ENCODE measurements at regions not wholly inside any gene's neighbourhood (a gene's known extent, or its start where the extent isn't known, plus 50 kb on each side); places are given as distances from the start of the nearest gene placed in this dataset.

DNA sequence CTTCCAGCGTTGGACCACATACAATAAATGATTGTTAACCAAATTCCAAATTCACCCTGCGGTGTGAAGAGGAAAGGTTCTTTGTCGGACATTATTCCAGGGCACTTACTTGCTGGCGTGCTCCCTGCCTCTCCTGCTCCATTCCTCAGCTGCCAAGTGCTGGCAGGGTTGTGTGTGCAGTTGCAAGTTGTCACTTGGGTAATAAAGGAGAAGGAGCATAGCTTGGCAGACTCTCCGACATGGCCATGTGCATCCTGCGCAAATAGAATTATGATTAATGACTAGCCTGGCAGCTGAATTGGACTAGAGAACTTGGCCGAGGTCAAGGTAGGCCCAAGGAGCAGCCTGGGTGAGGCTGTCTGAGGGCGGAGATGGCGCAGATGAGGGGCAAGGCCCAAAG, 92.3 kb upstream of the ELMO1 start:
- no peaks in the 10 kb centered on the region for H3K9me3 ChIP-seq (ENCODE audit: low read depth, low read length, poor library complexity, severe bottlenecking)
- POLR2A ChIA-PET (ENCODE audit: low non-redundant PET), result no interaction called here
- no TSS peak for BruUV-seq (replicated peaks)
- H3K36me3 ChIP-seq (ENCODE audit: insufficient read depth, low read length, poor library complexity, severe bottlenecking), result no peaks in the 10 kb centered on the region
- no peak overlapping the region for H3K4me3 ChIP-seq (ENCODE audit: low read depth, low read length, poor library complexity, severe bottlenecking)
- intact Hi-C loops (cut with micrococcal nuclease; ENCODE audit: unreplicated experiment), result no loop called here
- no peak for DNase-seq (ENCODE audit: low spot score)
- TF ChIP-seq EZH2 (IDR thresholded peaks at IDR 0.05; ENCODE audit: borderline replicate concordance, low read depth, low read length, poor library complexity, severe bottlenecking), result no peak
- TF ChIP-seq, protein P1, sequence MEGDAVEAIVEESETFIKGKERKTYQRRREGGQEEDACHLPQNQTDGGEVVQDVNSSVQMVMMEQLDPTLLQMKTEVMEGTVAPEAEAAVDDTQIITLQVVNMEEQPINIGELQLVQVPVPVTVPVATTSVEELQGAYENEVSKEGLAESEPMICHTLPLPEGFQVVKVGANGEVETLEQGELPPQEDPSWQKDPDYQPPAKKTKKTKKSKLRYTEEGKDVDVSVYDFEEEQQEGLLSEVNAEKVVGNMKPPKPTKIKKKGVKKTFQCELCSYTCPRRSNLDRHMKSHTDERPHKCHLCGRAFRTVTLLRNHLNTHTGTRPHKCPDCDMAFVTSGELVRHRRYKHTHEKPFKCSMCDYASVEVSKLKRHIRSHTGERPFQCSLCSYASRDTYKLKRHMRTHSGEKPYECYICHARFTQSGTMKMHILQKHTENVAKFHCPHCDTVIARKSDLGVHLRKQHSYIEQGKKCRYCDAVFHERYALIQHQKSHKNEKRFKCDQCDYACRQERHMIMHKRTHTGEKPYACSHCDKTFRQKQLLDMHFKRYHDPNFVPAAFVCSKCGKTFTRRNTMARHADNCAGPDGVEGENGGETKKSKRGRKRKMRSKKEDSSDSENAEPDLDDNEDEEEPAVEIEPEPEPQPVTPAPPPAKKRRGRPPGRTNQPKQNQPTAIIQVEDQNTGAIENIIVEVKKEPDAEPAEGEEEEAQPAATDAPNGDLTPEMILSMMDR (conservative IDR thresholded peaks at IDR 0.05; ENCODE audit: low read depth, low read length), result no peak
- no peaks in the 10 kb centered on the region for H3K4me1 ChIP-seq (ENCODE audit: insufficient read depth, low read length, poor library complexity, severe bottlenecking)
- CTCF ChIA-PET, result no interaction called here
- H3K27ac ChIP-seq (ENCODE audit: low read depth, low read length, poor library complexity, severe bottlenecking), result no peak overlapping the region
- no peaks in the 10 kb centered on the region for H3K27me3 ChIP-seq (replicated peaks; ENCODE audit: insufficient read depth, low read depth, low read length, poor library complexity)

GRCh38 chr7:37541810-37542443, 93.3 kb upstream of the ELMO1 start:
- BruUV-seq (replicated peaks), result no TSS peak
- H3K27me3 ChIP-seq (replicated peaks; ENCODE audit: insufficient read depth, low read depth, low read length, poor library complexity), result no peaks in the 10 kb centered on the region
- H3K4me3 ChIP-seq (ENCODE audit: low read depth, low read length, poor library complexity, severe bottlenecking), result no peak overlapping the region
- intact Hi-C loops (cut with micrococcal nuclease; ENCODE audit: unreplicated experiment), result no loop called here
- H3K36me3 ChIP-seq (ENCODE audit: insufficient read depth, low read length, poor library complexity, severe bottlenecking), result no peaks in the 10 kb centered on the region
- DNase-seq (ENCODE audit: low spot score), result no peak
- H3K9me3 ChIP-seq (ENCODE audit: low read depth, low read length, poor library complexity, severe bottlenecking), result no peaks in the 10 kb centered on the region
- H3K4me1 ChIP-seq (ENCODE audit: insufficient read depth, low read length, poor library complexity, severe bottlenecking), result no peaks in the 10 kb centered on the region
- CTCF ChIA-PET, result no interaction called here
- TF ChIP-seq, protein P1 (conservative IDR thresholded peaks at IDR 0.05; ENCODE audit: low read depth, low read length), result no peak
- no peak for TF ChIP-seq EZH2 (IDR thresholded peaks at IDR 0.05; ENCODE audit: borderline replicate concordance, low read depth, low read length, poor library complexity, severe bottlenecking)
- POLR2A ChIA-PET (ENCODE audit: low non-redundant PET), result no interaction called here
- H3K27ac ChIP-seq (ENCODE audit: low read depth, low read length, poor library complexity, severe bottlenecking), result no peak overlapping the region

GRCh38 chr7:37545619-37546534, 97.2 kb upstream of the ELMO1 start:
- TF ChIP-seq, protein P1 (conservative IDR thresholded peaks at IDR 0.05; ENCODE audit: low read depth, low read length), result no peak
- no peak for TF ChIP-seq EZH2 (IDR thresholded peaks at IDR 0.05; ENCODE audit: borderline replicate concordance, low read depth, low read length, poor library complexity, severe bottlenecking)

More at GRCh38 chr7:37545619-37546534, 97.2 kb upstream of the ELMO1 start:
- no peak for DNase-seq (ENCODE audit: low spot score)
- Histone ChIP-seq H3K4me1 (ENCODE audit: insufficient read depth, low read length, poor library complexity, severe bottlenecking) (no peaks in the 10 kb centered on the region), H3K4me3 (ENCODE audit: low read depth, low read length, poor library complexity, severe bottlenecking) (no peak overlapping the region), H3K27ac (ENCODE audit: low read depth, low read length, poor library complexity, severe bottlenecking) (no peak overlapping the region), H3K9me3 (ENCODE audit: low read depth, low read length, poor library complexity, severe bottlenecking) (no peaks in the 10 kb centered on the region), H3K36me3 (ENCODE audit: insufficient read depth, low read length, poor library complexity, severe bottlenecking) (no peaks in the 10 kb centered on the region), H3K27me3 (replicated peaks; ENCODE audit: insufficient read depth, low read depth, low read length, poor library complexity) (no peaks in the 10 kb centered on the region)
- ChIA-PET CTCF (no interaction called here), POLR2A (ENCODE audit: low non-redundant PET) (no interaction called here)
- intact Hi-C loops (cut with micrococcal nuclease; ENCODE audit: unreplicated experiment), result no loop called here
- no TSS peak for BruUV-seq (replicated peaks)
